PC-3 (cell line): ENCODE measurements at regions not wholly inside any gene's neighbourhood (a gene's known extent, or its start where the extent isn't known, plus 50 kb on each side); places are given as distances from the start of the nearest gene placed in this dataset.

ENCODE experiments used
- ATAC-seq: fragments of 200-7000 bp; cut with Tn5 transposase; 2 replicates; pipeline ENCODE4 v1.9.1; 2020; ENCODE audit warnings: mild to moderate bottlenecking, moderate library complexity
- BruUV-seq: library from RNA; stranded (reverse); fragments of 400-500 nt; replicated peaks from 2 replicates; lab custom pipeline; 2021; lab: Mats Ljungman, UMichigan
- CTCF ChIA-PET: fragments of 300-600 bp; sonication (Branson Sonifier 250); formaldehyde crosslinking; loops from one replicate; lab custom pipeline; 2022; ENCODE audit warnings: antibody characterized with exemption; lab: Charles Lee
- POLR2A ChIA-PET: fragments of 300-600 bp; sonication (Branson Sonifier 250); formaldehyde crosslinking; loops from one replicate; lab custom pipeline; 2022; ENCODE audit warnings: antibody characterized with exemption; ENCODE audit not compliant: unreplicated experiment; lab: Charles Lee
- DNase-seq: peaks from one replicate; pipeline ENCODE4 v3.0.0-alpha.2; 2015
- H2AFZ ChIP-seq: fragments of 300-600 bp; sonication (generic); 2 replicates; pipeline ENCODE4 v1.6.0; 2016; ENCODE audit warnings: antibody characterized with exemption, low read length
- H3F3A ChIP-seq: fragments of 300-600 bp; sonication (generic); one replicate; pipeline ENCODE4 v1.6.0; 2017; ENCODE audit warnings: antibody characterized with exemption, low read length, control low read depth, mild to moderate bottlenecking; ENCODE audit not compliant: unreplicated experiment
- H3K27ac ChIP-seq: fragments of 300-600 bp; sonication (generic); 2 replicates; pipeline ENCODE4 v1.5.1; 2016; ENCODE audit warnings: mild to moderate bottlenecking, low read length
- H3K27me3 ChIP-seq: fragments of 300-600 bp; sonication (generic); 2 replicates; pipeline ENCODE4 v1.6.1; 2016; ENCODE audit warnings: low read length, mixed read lengths
- H3K36me3 ChIP-seq: fragments of 300-600 bp; sonication (generic); 2 replicates; pipeline ENCODE4 v1.6.1; 2016; ENCODE audit warnings: low read depth, mixed run types, low read length, mixed read lengths
- H3K4me1 ChIP-seq: fragments of 300-600 bp; sonication (generic); 2 replicates; pipeline ENCODE4 v1.5.1; 2016; ENCODE audit warnings: low read length; ENCODE audit not compliant: insufficient read depth
- H3K4me2 ChIP-seq: fragments of 300-600 bp; sonication (generic); 2 replicates; pipeline ENCODE4 v1.6.0; 2016; ENCODE audit warnings: low read length
- H3K4me3 ChIP-seq: fragments of 300-600 bp; sonication (generic); 2 replicates; pipeline ENCODE4 v1.5.1; 2016; ENCODE audit warnings: mild to moderate bottlenecking, low read length, mixed read lengths
- H3K79me2 ChIP-seq: fragments of 300-600 bp; sonication (generic); 2 replicates; pipeline ENCODE4 v1.6.1; 2017; ENCODE audit warnings: low read length, mixed read lengths
- H3K9ac ChIP-seq: fragments of 300-600 bp; sonication (generic); 2 replicates; pipeline ENCODE4 v1.6.0; 2016; ENCODE audit warnings: mild to moderate bottlenecking, low read length
- H3K9me2 ChIP-seq: fragments of 300-600 bp; sonication (generic); replicated peaks from 2 replicates; pipeline ENCODE4 v1.6.1; 2016; ENCODE audit warnings: mixed run types, low read length, mixed read lengths
- H3K9me3 ChIP-seq: fragments of 300-600 bp; sonication (generic); 2 replicates; pipeline ENCODE4 v1.6.1; 2016; ENCODE audit warnings: low read length, mixed read lengths
- H4K20me1 ChIP-seq: fragments of 300-600 bp; sonication (generic); 2 replicates; pipeline ENCODE4 v1.6.1; 2016; ENCODE audit warnings: low read length, mixed read lengths
- EZH2 ChIP-seq: fragments of 300-600 bp; sonication (generic); IDR thresholded peaks from one replicate; pipeline ENCODE4 v1.6.1; 2017; ENCODE audit warnings: antibody characterized with exemption, mild to moderate bottlenecking, low read length; ENCODE audit not compliant: unreplicated experiment
- EZH2phosphoT487 ChIP-seq: fragments of 300-600 bp; sonication (generic); IDR thresholded peaks from 2 replicates; pipeline ENCODE4 v1.6.1; 2018; ENCODE audit warnings: mild to moderate bottlenecking, antibody characterized with exemption, low read length, borderline replicate concordance
- intact Hi-C: fragments of 100-400 bp; cut with micrococcal nuclease; formaldehyde crosslinking; loops from 2 replicates; pipeline ENCODE4 v1.9.0; 2023
- TF ChIP-seq, protein P1 (sequence below): fragments of 300-600 bp; sonication (generic); conservative IDR thresholded peaks from 2 replicates; pipeline ENCODE4 v1.5.1; 2017; ENCODE audit warnings: antibody characterized with exemption, low read depth, mild to moderate bottlenecking, low read length

- Histone ChIP-seq H3K9me2 (no peaks in the 10 kb centered on the region), H3K9ac (no peak overlapping the region), H3K36me3 (no peaks in the 10 kb centered on the region), H3K27me3 (no peaks in the 10 kb centered on the region), H4K20me1 (no peaks in the 10 kb centered on the region), H3K4me1 (no peaks in the 10 kb centered on the region), H2AFZ (no peak overlapping the region), H3K27ac (no peak overlapping the region), H3K4me3 (no peak overlapping the region), H3K9me3 (no peaks in the 10 kb centered on the region), H3K4me2 (no peak overlapping the region), H3F3A (no peaks in the 10 kb centered on the region), H3K79me2 (no peaks in the 10 kb centered on the region)
- no peak for DNase-seq
- TF ChIP-seq, protein P1, sequence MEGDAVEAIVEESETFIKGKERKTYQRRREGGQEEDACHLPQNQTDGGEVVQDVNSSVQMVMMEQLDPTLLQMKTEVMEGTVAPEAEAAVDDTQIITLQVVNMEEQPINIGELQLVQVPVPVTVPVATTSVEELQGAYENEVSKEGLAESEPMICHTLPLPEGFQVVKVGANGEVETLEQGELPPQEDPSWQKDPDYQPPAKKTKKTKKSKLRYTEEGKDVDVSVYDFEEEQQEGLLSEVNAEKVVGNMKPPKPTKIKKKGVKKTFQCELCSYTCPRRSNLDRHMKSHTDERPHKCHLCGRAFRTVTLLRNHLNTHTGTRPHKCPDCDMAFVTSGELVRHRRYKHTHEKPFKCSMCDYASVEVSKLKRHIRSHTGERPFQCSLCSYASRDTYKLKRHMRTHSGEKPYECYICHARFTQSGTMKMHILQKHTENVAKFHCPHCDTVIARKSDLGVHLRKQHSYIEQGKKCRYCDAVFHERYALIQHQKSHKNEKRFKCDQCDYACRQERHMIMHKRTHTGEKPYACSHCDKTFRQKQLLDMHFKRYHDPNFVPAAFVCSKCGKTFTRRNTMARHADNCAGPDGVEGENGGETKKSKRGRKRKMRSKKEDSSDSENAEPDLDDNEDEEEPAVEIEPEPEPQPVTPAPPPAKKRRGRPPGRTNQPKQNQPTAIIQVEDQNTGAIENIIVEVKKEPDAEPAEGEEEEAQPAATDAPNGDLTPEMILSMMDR: no peak
- TF ChIP-seq EZH2phosphoT487: no peak
- TF ChIP-seq EZH2: no peak
- ChIA-PET CTCF (no interaction called here), POLR2A (no interaction called here)
- intact Hi-C loops: no loop called here
- no peak for ATAC-seq
- no TSS peak for BruUV-seq
These were observed 312.7 kb downstream of the HRH4 start for GRCh38 chr18:24773101-24773500.

DNA sequence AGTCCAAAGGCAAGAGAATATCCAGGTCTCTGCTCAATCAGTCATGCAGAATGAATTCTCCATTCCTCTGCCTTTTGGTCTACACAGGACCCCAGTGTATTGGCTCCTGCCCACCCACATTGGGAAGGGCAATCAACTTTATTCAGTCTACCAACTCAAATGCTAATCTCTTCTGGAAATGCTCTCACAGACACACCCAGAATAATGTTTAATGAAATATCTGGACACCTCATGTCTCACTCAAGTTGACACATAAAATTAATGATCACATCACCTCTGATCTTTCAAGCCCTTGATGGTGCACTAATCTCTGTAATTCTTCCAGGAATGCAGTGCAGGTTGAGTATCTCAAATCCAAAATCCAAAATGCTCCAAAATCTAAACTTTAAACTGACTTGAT lies 315.6 kb downstream of the HRH4 start:
- Histone ChIP-seq H3K27me3 (peaks cover 15% of the 10 kb centered on the region; the same call in 1 of the 2 replicates), H3K27ac (no peak overlapping the region), H4K20me1 (no peaks in the 10 kb centered on the region), H3K9ac (no peak overlapping the region), H3K4me2 (no peak overlapping the region), H3K4me3 (no peak overlapping the region), H2AFZ (no peak overlapping the region), H3K9me3 (no peaks in the 10 kb centered on the region), H3K79me2 (no peaks in the 10 kb centered on the region), H3F3A (no peaks in the 10 kb centered on the region), H3K36me3 (no peaks in the 10 kb centered on the region), H3K4me1 (no peaks in the 10 kb centered on the region), H3K9me2 (no peaks in the 10 kb centered on the region)
- ATAC-seq: no peak
- DNase-seq: no peak
- intact Hi-C loops: no loop called here
- CTCF ChIA-PET: no interaction called here
- TF ChIP-seq, protein P1: no peak
- TF ChIP-seq EZH2phosphoT487: no peak
- TF ChIP-seq EZH2: no peak
- no TSS peak for BruUV-seq
- POLR2A ChIA-PET: no interaction called here

GRCh38 chr18:24778810-24779418 lies 318.5 kb downstream of the HRH4 start:
- Histone ChIP-seq H3K4me2 (no peak overlapping the region), H3K79me2 (no peaks in the 10 kb centered on the region), H3K4me3 (no peak overlapping the region), H2AFZ (no peak overlapping the region), H3K36me3 (no peaks in the 10 kb centered on the region), H3K9me2 (no peaks in the 10 kb centered on the region), H3K4me1 (no peaks in the 10 kb centered on the region), H3K27ac (no peak overlapping the region), H3K9ac (no peak overlapping the region), H4K20me1 (no peaks in the 10 kb centered on the region), H3K27me3 (peaks cover 40% of the 10 kb centered on the region), H3F3A (no peaks in the 10 kb centered on the region), H3K9me3 (no peaks in the 10 kb centered on the region)
- DNase-seq (no peak), ATAC-seq (no peak)
- ChIA-PET POLR2A (no interaction called here), CTCF (no interaction called here)
- TF ChIP-seq EZH2 (no peak), EZH2phosphoT487 (no peak)
- TF ChIP-seq, protein P1: no peak
- intact Hi-C loops: no loop called here
- BruUV-seq: no TSS peak
